ENCODE measurements at regions not wholly inside any gene's neighbourhood (a gene's known extent, or its start where the extent isn't known, plus 50 kb on each side); places are given as distances from the start of the nearest gene placed in this dataset.

- TF ChIP-seq CTCF (IDR thresholded peaks at IDR 0.05) (no peak), POLR2A (IDR thresholded peaks at IDR 0.05) (no peak)
Measured at GRCh38 chr1:163970151-163970550, 588.8 kb upstream of the PBX1 start.

All from Peyer's patch (tissue), 4 donors.